DMS153 (cell line): ENCODE measurements at regions not wholly inside any gene's neighbourhood (a gene's known extent, or its start where the extent isn't known, plus 50 kb on each side); places are given as distances from the start of the nearest gene placed in this dataset.
A peak's percentile ranks its signal among the peaks of the same experiment; 100 is the strongest.

ENCODE experiments used
- DNase-seq: peaks from one replicate; lab custom pipeline; 2025; lab: John Stamatoyannopoulos, UW

- no peak for DNase-seq
These were observed 423.9 kb downstream of the NPHP4 start for GRCh38 chr1:5568321-5568720.

- no peak for DNase-seq
These were observed 424.4 kb downstream of the NPHP4 start for GRCh38 chr1:5567839-5568238.

- DNase-seq: no peak
These were observed 425.3 kb downstream of the NPHP4 start for GRCh38 chr1:5566924-5567323.

- no peak for DNase-seq
These were observed 426.7 kb downstream of the NPHP4 start for GRCh38 chr1:5565281-5566125.

- no peak for DNase-seq
These were observed 427.5 kb downstream of the NPHP4 start for GRCh38 chr1:5564578-5565257.

- DNase-seq: no peak
These were observed 428.2 kb downstream of the NPHP4 start for GRCh38 chr1:5563861-5564577.

- DNase-seq: no peak
These were observed 429.5 kb downstream of the NPHP4 start for GRCh38 chr1:5562769-5563168.

GRCh38 chr1:5562331-5562730 is 429.9 kb downstream of the NPHP4 start:
- no peak for DNase-seq

- DNase-seq: no peak
These were observed 433.1 kb downstream of the NPHP4 start for GRCh38 chr1:5559078-5559477.

- DNase-seq: no peak
These were observed 436.4 kb downstream of the NPHP4 start for GRCh38 chr1:5555853-5556252.

GRCh38 chr1:5554784-5555183 is 437.4 kb downstream of the NPHP4 start:
- no peak for DNase-seq

GRCh38 chr1:5554111-5554510 is 438.1 kb downstream of the NPHP4 start:
- DNase-seq: no peak

GRCh38 chr1:5552787-5553484 is 439.3 kb downstream of the NPHP4 start:
- DNase-seq: no peak

GRCh38 chr1:5551274-5551975 is 440.8 kb downstream of the NPHP4 start:
- peak; percentile 99 for DNase-seq

- peak; percentile 18 for DNase-seq
These were observed 444.0 kb downstream of the NPHP4 start for GRCh38 chr1:5548266-5548665.

GRCh38 chr1:5543235-5543634 is 449.0 kb downstream of the NPHP4 start:
- no peak for DNase-seq

- no peak for DNase-seq
These were observed 459.4 kb downstream of the NPHP4 start for GRCh38 chr1:5532811-5533210.

- DNase-seq: no peak
These were observed 465.2 kb downstream of the NPHP4 start for GRCh38 chr1:5526822-5527551.

GRCh38 chr1:5526385-5526750 is 465.9 kb downstream of the NPHP4 start:
- DNase-seq: no peak

GRCh38 chr1:5525597-5526384 is 466.4 kb downstream of the NPHP4 start:
- no peak for DNase-seq
